Lower lobe of right lung (tissue), 2 donors: ENCODE measurements at regions not wholly inside any gene's neighbourhood (a gene's known extent, or its start where the extent isn't known, plus 50 kb on each side); places are given as distances from the start of the nearest gene placed in this dataset.

Experiments used
- ATAC-seq, 2 donors: fragments of 200-7000 bp; cut with Tn5 transposase; one replicate each; pipeline ENCODE4 v1.9.1; 2020 to 2022; ENCODE audit warnings: mild to moderate bottlenecking in 2 of 2, moderate library complexity in 2 of 2
- DNase-seq: peaks from one replicate; pipeline ENCODE4 v3.0.0-alpha.2; 2020
- H3K27ac ChIP-seq: fragments of 200-600 bp; one replicate; pipeline ENCODE4 v1.8.0; 2022
- H3K27me3 ChIP-seq: fragments of 200-600 bp; one replicate; pipeline ENCODE4 v1.8.0; 2022; ENCODE audit warnings: low read depth
- H3K36me3 ChIP-seq: fragments of 200-600 bp; one replicate; pipeline ENCODE4 v1.8.0; 2022; ENCODE audit warnings: mild to moderate bottlenecking
- H3K4me1 ChIP-seq: fragments of 200-600 bp; one replicate; pipeline ENCODE4 v1.8.0; 2022
- H3K4me3 ChIP-seq: fragments of 200-600 bp; one replicate; pipeline ENCODE4 v1.8.0; 2022; ENCODE audit warnings: mild to moderate bottlenecking
- H3K9me3 ChIP-seq: fragments of 200-600 bp; one replicate; pipeline ENCODE4 v1.8.0; 2022
- intact Hi-C: fragments of 100-400 bp; cut with DNase I; formaldehyde crosslinking; loops from one replicate; pipeline ENCODE4 v1.11.0; 2022
- TF ChIP-seq, protein P1 (sequence below): fragments of 200-600 bp; IDR thresholded peaks from one replicate; pipeline ENCODE4 v1.8.0; 2022; ENCODE audit warnings: antibody characterized with exemption, mild to moderate bottlenecking
- donor health status: DM: no; HTN: yes; CAD: no; lungs with severe emphysema.

DNA sequence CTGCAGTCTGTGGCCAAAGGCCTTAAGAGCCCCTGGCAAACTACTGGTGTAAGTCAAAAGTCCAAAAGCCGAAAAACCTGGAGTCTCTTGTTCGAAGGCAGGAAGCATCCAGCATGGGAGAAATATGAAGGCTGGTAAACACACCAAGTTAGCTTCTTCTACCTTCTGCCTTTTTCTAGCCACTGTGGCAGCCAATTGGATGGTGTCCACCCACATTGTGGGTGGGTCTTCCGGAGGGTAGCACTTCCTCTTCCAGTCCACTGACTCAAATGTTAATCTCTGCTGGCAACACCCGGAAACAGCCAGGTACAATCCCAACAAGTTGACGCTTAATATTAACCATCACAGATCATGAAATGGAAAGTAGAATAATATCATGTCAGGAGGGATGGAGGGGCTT lies 827.6 kb downstream of the SORCS1 start:
- TF ChIP-seq, protein P1, sequence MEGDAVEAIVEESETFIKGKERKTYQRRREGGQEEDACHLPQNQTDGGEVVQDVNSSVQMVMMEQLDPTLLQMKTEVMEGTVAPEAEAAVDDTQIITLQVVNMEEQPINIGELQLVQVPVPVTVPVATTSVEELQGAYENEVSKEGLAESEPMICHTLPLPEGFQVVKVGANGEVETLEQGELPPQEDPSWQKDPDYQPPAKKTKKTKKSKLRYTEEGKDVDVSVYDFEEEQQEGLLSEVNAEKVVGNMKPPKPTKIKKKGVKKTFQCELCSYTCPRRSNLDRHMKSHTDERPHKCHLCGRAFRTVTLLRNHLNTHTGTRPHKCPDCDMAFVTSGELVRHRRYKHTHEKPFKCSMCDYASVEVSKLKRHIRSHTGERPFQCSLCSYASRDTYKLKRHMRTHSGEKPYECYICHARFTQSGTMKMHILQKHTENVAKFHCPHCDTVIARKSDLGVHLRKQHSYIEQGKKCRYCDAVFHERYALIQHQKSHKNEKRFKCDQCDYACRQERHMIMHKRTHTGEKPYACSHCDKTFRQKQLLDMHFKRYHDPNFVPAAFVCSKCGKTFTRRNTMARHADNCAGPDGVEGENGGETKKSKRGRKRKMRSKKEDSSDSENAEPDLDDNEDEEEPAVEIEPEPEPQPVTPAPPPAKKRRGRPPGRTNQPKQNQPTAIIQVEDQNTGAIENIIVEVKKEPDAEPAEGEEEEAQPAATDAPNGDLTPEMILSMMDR: no peak
- ATAC-seq: no peak
- H3K27ac ChIP-seq: no peak overlapping the region
- no peaks in the 10 kb centered on the region for H3K9me3 ChIP-seq
- no peaks in the 10 kb centered on the region for H3K4me1 ChIP-seq
- no peaks in the 10 kb centered on the region for H3K27me3 ChIP-seq
- DNase-seq: no peak
- intact Hi-C loops: no loop called here
- no peak overlapping the region for H3K4me3 ChIP-seq
- H3K36me3 ChIP-seq: no peaks in the 10 kb centered on the region

DNA sequence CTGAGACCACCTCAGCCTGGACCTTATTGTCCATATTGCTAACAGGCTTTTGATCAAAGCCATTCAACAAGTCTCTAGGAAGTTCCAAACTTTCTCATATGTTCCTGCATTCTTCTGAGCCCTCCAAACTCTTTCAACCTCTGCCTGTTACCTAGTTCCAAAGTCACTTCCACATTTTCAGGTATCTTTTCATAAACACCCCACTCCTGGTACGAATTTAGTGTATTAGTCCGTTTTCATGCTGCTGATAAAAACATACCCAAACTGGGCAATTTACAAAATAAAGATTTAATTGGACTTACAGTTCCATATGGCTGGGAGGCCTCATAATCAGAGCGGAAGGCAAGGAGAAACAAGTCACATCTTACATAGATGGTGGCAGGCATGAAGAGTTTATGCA lies 836.8 kb downstream of the SORCS1 start:
- intact Hi-C loops: no loop called here
- no peak for DNase-seq
- H3K27ac ChIP-seq: no peak overlapping the region

DNA sequence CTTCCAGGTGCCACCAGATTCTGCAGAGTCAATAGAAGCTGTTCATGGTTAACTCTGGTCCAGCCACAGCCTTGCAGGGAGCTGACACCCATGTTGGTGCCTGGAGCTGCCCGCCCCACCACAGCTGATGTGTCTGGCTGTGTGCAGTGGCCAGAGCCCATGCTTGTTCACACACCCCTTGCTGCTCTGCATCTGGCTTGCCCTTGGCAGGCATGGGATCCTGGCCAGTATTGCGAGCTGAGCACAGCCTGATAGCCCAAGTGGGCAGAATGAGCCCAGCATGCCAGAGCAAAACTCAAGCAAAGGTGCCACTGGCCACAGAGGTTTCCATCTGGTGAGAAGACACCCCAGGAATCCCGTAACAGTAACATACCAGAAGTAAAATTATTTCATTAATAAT lies 843.6 kb downstream of the SORCS1 start:
- no peaks in the 10 kb centered on the region for H3K36me3 ChIP-seq
- intact Hi-C loops: no loop called here
- TF ChIP-seq, protein P1: no peak
- no peak overlapping the region for H3K27ac ChIP-seq
- no peaks in the 10 kb centered on the region for H3K9me3 ChIP-seq
- no peak overlapping the region for H3K4me3 ChIP-seq
- ATAC-seq (no peak), DNase-seq (no peak)
- H3K27me3 ChIP-seq: no peaks in the 10 kb centered on the region
- no peaks in the 10 kb centered on the region for H3K4me1 ChIP-seq

More for the DNA sequence above, 836.8 kb downstream of the SORCS1 start:
- Histone ChIP-seq H3K27me3 (no peaks in the 10 kb centered on the region), H3K9me3 (no peaks in the 10 kb centered on the region), H3K36me3 (no peaks in the 10 kb centered on the region), H3K4me1 (no peaks in the 10 kb centered on the region), H3K4me3 (no peak overlapping the region)
- TF ChIP-seq, protein P1: no peak
- ATAC-seq: no peak

DNA sequence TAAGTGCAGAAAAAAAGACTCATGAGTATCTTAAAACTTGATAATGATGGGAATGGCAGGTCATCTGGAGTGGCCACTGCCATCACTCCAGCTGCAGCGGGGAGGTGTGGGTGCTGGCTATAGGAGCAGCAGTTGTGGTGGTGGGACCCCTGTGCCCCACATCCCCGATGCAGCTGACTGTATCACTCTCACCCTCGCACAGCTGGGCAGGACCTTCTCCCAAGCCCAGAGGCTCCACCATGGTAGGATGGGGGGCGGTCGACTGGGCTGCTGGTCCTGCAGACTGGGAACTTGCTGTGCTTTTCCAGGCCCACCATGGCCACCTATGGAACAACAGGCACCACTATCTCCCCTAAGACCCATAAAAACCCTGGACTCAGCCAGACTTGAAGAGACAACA lies 844.4 kb downstream of the SORCS1 start:
- TF ChIP-seq, protein P1: no peak
- H3K4me3 ChIP-seq: no peak overlapping the region
- H3K36me3 ChIP-seq: no peaks in the 10 kb centered on the region
- ATAC-seq: peak in 1 of 2 donors; percentile 32
- no peak overlapping the region for H3K27ac ChIP-seq
- H3K4me1 ChIP-seq: no peaks in the 10 kb centered on the region
- no peak for DNase-seq
- no peaks in the 10 kb centered on the region for H3K27me3 ChIP-seq
- H3K9me3 ChIP-seq: no peaks in the 10 kb centered on the region
- intact Hi-C loops: no loop called here

DNA sequence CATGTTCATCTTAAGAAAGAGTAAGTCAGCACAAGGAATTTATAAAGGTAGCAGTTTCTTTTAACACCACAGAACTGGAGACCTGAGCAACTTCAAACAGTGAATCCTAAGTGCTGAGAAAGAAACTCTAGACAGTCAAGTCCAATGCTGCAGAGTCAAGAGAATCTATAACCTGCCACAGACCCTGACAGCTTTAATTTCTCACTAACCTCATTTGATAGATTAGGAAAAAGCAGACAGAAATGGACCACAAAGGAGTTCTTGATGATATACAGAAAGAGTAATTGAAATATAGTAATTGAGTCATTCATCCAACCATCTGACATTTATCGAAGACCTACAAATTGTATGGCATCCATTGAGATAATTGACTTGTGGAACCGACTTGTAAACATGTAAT lies 847.0 kb downstream of the SORCS1 start:
- H3K9me3 ChIP-seq: no peaks in the 10 kb centered on the region
- no peaks in the 10 kb centered on the region for H3K4me1 ChIP-seq
- DNase-seq: no peak
- H3K36me3 ChIP-seq: no peaks in the 10 kb centered on the region
- intact Hi-C loops: no loop called here
- no peaks in the 10 kb centered on the region for H3K27me3 ChIP-seq
- TF ChIP-seq, protein P1: no peak
- H3K4me3 ChIP-seq: no peak overlapping the region
- H3K27ac ChIP-seq: no peak overlapping the region
- ATAC-seq: no peak

DNA sequence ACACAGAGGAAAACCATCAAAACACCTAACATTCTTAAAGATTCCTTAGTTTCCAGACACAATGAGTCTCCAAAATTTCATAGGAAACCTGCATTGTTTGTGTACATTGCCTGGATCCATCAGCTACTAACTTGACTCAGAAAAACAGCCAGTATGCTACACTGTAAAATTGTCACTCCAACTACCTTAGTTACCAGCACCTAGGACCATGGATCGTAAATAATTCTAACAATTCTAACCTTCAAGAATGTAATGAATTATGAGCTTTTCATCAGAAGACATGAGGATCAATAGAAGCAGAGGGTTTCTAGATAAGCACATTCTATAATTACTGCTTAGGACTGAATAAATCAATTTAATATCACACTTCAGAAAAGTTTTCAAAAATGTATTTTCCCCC lies 851.5 kb downstream of the SORCS1 start:
- TF ChIP-seq, protein P1: no peak
- Histone ChIP-seq H3K27ac (no peak overlapping the region), H3K36me3 (no peaks in the 10 kb centered on the region), H3K9me3 (no peaks in the 10 kb centered on the region), H3K4me3 (no peak overlapping the region), H3K4me1 (no peaks in the 10 kb centered on the region), H3K27me3 (no peaks in the 10 kb centered on the region)
- DNase-seq (no peak), ATAC-seq (no peak)
- intact Hi-C loops: no loop called here
